Ishikawa (cell line): ENCODE measurements at regions not wholly inside any gene's neighbourhood (a gene's known extent, or its start where the extent isn't known, plus 50 kb on each side); places are given as distances from the start of the nearest gene placed in this dataset.

ENCODE experiments used
- CEBPB ChIP-seq: IDR thresholded peaks from 2 replicates; pipeline ENCODE4 v1.6.1; 2012
- CREB1 ChIP-seq: IDR thresholded peaks from 2 replicates; pipeline ENCODE4 v1.6.1; 2012; ENCODE audit warnings: low read depth
- EGR1 ChIP-seq: IDR thresholded peaks from 2 replicates; pipeline ENCODE4 v1.6.1; 2012
- MAX ChIP-seq: IDR thresholded peaks from 2 replicates; pipeline ENCODE4 v1.6.1; 2012
- REST ChIP-seq: IDR thresholded peaks from 2 replicates; pipeline ENCODE4 v1.6.1; 2012; ENCODE audit warnings: low read depth, mild to moderate bottlenecking
- USF1 ChIP-seq: IDR thresholded peaks from 2 replicates; pipeline ENCODE4 v1.6.1; 2012
- ZBTB7A ChIP-seq: IDR thresholded peaks from 2 replicates; pipeline ENCODE4 v1.6.1; 2012; ENCODE audit warnings: low read depth

DNA sequence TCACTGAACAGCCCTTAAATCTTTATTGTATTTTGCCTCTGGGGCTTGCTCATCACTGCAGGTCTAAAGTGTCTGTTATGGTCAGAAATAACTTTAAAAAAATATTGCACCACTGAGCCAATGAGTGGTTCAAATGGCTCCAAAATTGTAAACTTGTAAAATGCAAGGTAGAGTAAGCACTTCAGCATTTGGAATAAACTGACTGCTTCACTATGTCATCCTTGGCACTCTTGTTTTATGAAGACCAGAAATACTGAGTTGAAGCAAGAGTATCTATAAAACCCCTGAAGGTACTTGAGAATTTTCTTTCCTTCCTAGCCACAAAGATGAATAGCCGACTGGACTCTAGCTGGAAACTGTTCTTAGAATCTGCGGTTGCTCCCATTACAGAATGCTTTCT lies 390.3 kb upstream of the DPH6 start:
- TF ChIP-seq CEBPB (no peak), REST (no peak), MAX (no peak), ZBTB7A (no peak), USF1 (no peak), CREB1 (no peak), EGR1 (no peak)
